Left ventricle myocardium superior (tissue), 1 donor: ENCODE measurements at regions not wholly inside any gene's neighbourhood (a gene's known extent, or its start where the extent isn't known, plus 50 kb on each side); places are given as distances from the start of the nearest gene placed in this dataset.
"Not testable (repeated sequence)": the region's sequence is repeated elsewhere in the genome, so short reads cannot be mapped to it uniquely, and the experiment has no call there.

ENCODE experiments used
- ATAC-seq: fragments of 200-7000 bp; cut with Tn5 transposase; one replicate; pipeline ENCODE4 v1.9.1; 2020; ENCODE audit warnings: mild to moderate bottlenecking, moderate library complexity
- DNase-seq: peaks from one replicate; pipeline ENCODE4 v3.0.0-alpha.2; 2020
- intact Hi-C: fragments of 100-400 bp; cut with micrococcal nuclease; formaldehyde crosslinking; loops from one replicate; pipeline ENCODE4 v1.11.0; 2022
- donor health status: DM: no; HTN: yes; CAD: no; lungs with severe emphysema.

DNA sequence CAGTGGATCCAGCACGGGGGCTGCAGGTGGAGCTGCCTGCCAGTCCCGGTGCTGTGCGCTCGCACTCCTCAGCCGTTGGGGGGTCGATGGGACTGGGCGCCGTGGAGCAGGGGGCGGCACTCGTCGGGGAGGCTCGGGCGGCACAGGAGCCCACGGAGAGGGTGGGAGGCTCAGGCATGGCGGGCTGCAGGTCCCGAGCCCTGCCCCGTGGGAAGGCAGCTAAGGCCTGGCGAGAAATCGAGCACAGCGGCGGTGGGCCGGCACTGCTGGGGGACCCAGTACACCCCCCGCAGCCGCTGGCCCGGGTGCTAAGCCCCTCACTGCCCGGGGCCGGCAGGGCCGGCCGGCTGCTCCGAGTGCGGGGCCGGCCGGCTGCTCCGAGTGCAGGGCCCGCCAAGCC is 52.3 kb upstream of the MARK1 start:
- intact Hi-C loops, DNase-seq, ATAC-seq: not testable (repeated sequence)

DNA sequence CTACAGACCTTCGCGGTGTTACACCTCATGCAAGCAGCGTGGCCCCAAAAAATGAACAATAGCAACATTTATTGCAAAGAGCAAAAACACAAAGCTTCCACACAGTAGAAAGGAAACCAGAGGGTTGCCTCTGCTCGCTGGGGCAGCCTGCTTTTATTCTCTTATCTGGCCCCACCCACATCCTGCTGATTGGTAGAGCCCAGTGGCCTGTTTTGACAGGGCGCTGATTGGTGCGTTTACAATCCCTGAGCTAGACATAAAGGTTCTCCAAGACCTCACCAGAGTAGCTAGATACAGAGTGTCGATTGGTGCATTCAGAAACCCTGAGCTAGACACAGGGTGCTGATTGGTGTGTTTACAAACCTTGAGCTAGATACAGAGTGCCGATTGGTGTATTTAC is 52.8 kb upstream of the MARK1 start:
- DNase-seq, intact Hi-C loops, ATAC-seq: not testable (repeated sequence)

DNA sequence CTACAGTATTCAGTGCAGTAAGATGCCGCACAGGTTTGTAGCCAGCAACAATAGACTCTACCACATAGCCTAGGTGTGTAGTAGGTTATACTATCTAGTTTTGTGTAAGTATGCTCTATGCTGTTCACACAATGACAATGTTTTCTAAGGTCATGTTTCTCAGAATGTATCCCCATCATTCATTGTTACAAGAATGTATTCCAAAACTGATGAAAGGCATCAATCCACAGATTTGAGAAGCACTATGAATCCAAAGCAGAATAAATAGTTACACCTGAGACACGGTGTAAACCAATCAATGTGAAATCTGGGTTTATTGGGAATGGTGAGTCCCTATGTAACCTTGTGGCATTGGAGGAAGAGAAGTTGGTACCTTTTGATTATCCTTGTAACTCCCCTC is 54.5 kb upstream of the MARK1 start:
- no peak for DNase-seq
- intact Hi-C loops, result no loop called here
- no peak for ATAC-seq

DNA sequence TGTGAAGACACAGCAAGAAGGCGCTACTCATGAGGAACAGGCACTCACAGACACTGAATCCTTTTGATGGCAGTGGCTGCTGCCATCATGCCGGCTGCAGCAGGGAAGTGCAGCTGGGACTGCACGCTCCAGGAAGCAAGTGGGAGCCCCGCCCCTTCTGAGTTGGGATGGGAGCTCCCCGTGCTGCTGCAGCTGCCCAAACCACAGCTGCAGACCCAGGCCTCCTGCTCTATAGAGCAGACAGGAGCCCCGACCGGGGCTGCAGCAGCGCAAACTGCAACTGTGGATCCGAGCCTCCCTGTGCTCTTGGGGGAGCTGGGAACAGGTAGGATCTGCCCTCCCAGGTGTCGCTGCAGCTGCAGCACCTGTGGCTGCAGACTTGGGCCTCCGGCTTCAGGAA is 65.2 kb upstream of the MARK1 start:
- DNase-seq, result no peak
- no peak for ATAC-seq
- intact Hi-C loops, result no loop called here

DNA sequence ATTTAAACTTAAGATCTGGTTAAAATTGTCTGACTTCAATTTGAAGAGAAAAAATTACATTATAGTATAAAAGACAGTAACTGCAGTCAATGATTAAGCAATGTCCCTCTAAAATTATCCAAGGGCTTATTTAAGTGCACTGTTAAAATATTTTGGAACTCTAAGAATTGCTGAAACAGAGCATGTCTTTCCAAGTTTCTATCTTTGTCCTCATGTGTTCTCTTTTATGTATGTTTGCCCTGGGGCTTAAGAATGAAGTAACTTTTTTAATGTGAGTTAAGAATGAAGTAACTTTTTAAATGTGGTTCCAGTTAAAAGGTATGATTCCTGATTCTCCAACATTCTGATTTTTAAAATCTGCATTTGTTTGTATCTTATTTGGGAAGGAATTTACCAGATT is 69.0 kb upstream of the MARK1 start:
- intact Hi-C loops, result no loop called here
- no peak for ATAC-seq
- no peak for DNase-seq

DNA sequence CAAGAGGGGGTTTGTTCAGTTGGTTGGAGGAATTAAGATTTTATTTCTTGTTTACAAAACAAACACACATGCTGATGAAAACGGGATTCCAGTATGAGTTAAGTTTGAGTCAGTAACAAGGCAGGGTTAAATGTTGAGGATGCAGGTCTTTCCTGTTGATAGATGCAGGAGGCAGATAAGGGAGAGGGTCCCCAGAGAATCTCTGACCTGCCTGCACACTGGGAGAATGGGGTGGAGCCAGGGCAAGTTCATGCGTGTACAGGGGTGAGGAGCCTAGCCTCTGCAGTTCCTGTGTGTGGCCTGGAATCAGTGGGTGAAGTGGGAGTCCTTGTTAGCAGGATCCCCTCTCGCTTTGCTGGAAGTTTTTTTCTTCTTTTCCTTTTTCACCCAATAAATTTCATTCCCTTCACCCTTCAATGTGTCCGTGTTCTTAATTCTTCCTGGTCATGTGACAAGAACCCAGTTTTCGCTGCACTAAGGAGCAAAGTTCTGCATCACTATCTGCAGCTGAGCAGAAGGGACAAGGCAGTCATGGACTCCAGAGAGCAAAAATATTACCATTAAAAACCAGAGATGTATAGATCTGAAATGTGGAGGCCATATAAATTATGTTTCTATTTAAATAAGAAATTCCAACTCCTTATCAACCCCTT is 69.9 kb upstream of the MARK1 start:
- no peak for ATAC-seq
- no peak for DNase-seq
- intact Hi-C loops, result no loop called here

DNA sequence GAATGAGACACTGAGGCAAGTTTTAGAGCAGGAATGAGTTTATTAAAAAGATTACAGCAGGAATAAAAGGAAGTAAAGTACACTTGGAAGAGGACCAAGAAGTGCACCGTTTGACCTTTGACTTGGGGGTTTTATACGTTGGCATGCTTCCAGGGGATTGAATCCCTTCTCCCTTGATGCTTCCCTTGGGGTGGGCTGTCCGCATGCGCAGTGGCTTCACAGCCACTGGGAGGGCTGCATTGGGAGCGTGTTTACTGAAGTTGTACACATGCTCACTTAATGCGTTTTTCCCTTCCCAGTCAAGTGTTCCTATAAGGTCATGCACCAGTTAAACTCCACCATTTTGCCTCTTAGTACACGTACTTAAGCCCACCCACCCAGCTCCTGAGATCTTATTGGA is 72.4 kb upstream of the MARK1 start:
- intact Hi-C loops, result no loop called here
- no peak for ATAC-seq
- no peak for DNase-seq

DNA sequence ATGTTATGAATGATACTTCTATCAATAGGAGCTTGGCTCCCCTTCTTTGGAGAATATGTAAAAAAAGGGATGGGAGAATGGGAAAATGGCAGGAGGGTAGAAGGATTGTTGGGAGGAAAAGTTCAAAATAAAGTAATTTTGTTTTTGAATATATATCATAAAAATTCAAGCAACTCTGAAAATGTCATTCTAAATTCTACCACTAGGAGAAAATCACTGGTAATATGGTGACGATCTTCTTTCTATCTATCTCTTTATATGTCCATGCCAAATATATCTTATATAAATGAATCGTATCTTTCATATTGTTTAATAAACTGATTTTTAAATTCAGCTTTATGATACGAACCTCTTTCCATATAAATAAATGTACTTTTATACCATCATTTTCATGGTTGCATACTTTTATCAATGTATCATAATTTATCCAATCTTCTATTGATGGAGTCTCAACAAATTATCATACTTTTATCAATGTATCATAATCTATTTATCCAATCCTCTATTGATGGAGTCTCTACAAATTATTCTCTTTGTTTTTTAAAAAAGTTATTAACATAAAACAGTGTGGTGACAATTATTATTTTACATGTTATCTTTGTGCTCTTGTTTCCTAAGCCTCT is 73.7 kb upstream of the MARK1 start:
- ATAC-seq, result no peak
- no peak for DNase-seq
- intact Hi-C loops, result no loop called here

DNA sequence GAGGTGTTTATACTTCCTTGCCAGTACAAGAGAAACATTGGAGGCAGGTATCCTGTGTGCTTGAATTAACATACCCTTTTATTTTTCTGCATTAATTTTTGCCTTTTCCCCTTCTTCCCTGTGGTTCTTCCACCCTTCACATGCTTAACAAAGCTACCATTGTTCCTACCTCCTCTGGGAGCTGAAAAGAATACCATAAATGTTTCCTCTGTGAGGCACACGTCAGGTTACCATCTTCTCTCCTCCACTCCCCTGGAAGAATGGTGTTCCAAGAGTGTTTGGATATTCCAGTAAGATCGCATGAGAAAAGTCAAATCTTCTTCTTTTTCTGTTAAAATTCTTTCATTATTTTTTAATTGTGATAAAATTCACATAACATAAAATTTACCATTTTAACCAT is 74.6 kb upstream of the MARK1 start:
- DNase-seq, result no peak
- intact Hi-C loops, result no loop called here
- no peak for ATAC-seq

DNA sequence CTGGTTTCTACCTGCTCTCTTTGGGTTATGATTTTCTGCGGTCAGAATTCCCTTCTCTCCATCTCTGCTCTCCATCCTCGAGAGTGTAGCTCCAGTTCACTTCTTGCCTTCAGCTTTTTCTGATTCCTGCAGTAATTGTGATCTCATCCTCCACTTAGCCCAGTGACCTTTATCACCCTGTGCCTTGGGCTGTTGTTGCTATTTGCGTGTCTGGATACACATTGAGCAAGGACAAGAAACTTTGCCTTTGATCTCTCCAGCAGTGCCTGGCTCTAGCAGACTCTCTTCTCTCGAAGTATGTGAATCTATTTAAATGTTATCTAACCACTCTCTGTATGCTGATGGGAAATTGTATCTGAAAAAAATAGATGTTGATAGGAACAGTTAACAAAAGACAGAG is 76.4 kb upstream of the MARK1 start:
- DNase-seq, result no peak
- intact Hi-C loops, result no loop called here
- ATAC-seq, result peak; percentile 72

DNA sequence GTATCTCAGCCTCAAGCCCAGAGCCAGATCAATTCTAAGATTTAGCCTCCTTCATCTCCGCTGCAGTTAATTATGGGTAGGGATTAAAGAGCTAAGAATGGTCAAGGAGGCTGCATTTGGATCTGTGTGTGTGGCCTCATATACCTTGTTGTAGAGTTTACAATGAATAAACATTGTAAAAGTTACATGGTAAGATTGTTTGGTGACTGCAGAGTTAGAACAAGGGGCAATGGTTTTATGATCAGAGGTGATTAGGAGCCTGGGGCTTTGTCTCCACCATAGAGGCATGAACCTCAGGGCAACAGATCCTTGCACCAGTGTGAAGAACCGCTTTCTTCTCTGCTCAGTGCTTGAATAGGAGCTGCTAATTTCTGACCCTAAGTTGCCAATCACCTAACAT is 77.0 kb upstream of the MARK1 start:
- intact Hi-C loops, result no loop called here
- no peak for ATAC-seq
- DNase-seq, result no peak

DNA sequence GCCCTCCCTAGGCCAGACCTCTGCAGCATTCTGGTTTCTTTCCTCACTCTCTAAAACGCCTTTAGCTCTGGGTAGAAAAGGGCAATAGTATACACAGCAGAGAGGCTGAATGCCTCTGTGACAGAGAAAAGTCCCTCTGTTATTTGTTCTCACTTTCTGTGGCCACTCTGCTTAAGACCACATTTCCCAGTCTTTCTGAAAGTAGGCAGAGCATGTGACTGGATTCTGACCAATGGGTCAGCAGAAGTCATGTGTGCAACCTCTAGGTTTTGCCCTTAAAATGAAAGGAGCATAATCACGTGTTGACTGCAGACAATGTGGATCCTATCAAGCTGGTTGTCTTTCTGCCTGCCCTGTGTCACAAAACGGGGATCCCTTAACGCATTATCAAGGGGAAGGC is 79.7 kb upstream of the MARK1 start:
- no peak for DNase-seq
- intact Hi-C loops, result no loop called here
- ATAC-seq, result no peak

DNA sequence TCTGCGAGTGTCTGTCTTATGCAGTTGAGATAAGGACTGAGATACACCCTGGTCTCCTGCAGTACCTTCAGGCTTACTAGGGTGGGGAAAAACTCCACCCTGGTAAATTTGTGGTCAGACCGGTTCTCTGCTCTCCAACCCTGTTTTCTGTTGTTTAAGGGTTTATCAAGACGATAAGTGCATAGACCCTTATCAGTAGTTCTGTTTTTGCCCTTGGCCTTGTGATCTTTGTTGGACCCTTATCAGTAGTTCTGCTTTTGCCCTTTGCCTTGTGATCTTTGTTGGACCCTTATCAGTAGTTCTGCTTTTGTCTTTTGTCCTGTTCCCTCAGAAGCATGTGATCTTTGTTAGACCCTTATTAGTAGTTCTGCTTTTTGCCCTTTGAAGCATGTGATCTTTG is 83.3 kb upstream of the MARK1 start:
- intact Hi-C loops, ATAC-seq, DNase-seq: not testable (repeated sequence)

DNA sequence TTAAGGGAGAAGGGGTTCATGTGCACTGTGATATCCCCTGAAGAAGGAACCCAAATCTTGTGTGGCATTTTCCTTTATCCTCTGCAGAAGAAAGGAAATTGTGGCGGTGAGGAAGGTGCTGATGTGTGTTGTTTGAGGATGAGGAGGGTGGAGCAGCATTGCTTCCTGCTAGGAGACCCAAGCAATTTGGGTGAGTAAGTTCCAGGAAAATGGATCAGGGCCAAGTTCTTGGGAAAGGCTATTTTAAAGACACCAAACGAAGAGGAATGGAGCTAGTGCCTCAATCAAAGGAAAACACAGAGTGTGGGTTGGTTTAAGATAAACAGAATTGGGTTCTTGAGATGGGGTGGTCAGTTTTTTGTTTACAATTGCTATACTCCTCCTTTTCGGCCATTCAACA is 86.7 kb upstream of the MARK1 start:
- no peak for ATAC-seq
- intact Hi-C loops, result no loop called here
- DNase-seq, result no peak

DNA sequence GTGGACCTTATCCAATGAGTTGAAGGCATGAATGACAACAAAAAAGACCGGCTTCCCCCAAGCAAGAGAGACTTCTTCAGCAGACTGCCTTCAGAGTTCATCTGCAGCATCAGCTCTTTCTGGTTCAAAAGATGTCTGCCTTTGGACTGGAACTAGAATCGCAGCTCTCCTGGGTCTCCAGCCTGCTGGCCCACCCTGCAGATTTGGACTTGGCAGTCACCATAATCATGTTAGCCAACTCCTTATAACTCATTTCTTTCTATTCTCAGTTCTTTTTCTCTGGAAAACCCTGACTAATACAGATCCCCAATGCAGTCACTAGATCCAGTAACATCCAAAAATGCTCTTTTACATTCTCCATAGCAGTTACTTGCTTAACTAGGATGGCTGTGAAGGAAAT is 89.2 kb upstream of the MARK1 start:
- DNase-seq, result no peak

DNA sequence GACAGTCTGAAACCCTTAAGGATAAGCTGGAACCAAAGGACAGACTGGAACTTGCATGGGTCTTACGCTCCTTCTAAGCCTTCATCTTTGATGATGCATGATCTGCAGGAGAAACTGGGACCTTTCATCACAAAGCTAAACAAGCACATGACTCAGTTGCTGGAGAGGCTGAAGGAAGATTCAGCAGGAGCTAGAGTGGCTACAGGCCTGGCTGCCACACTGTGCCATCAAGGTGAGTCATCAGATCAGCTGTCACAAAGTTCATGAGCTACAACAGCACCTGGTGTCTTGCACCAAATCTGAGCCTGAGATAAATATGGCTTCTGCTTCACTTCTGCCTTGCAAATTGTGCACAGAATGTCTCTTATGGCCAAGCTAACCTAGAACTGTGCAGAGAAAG is 95.5 kb upstream of the MARK1 start:
- ATAC-seq (no peak), DNase-seq (no peak)
- intact Hi-C loops, result no loop called here

More for the DNA sequence above, 89.2 kb upstream of the MARK1 start:
- ATAC-seq, result no peak
- intact Hi-C loops, result no loop called here

DNA sequence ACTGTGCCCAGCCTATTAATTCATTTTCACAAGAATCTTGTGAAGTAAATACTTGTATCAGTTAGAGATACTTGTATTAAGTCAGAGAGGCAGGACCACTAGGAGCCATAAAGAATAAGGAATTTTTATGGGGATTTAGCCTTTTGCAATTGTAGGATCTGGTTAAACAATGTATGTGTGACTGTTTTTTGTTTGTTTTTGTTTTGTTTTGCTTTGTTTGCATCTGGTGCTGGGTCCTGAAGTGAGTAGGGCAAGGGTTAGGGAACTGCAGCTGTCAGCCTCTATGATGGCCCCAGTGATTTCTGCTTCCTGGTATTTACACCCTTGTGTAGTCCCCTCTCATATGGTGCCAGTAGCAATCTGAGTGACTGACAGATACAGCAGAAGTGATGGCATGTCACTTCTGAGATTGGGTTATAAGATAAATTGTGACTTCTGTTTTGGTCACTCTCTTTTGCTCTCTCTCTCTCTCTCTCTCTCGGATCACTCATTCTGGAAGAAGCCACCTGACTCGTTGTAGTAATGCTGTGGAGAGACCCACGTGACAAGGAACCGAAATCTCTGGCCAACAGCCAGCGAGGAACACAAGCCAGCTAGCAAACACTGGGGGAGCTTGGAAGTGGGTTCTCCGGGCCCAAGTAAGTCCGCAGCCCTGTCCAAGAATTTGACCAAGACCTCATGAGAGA is 96.2 kb upstream of the MARK1 start:
- DNase-seq (no peak), ATAC-seq (no peak)

DNA sequence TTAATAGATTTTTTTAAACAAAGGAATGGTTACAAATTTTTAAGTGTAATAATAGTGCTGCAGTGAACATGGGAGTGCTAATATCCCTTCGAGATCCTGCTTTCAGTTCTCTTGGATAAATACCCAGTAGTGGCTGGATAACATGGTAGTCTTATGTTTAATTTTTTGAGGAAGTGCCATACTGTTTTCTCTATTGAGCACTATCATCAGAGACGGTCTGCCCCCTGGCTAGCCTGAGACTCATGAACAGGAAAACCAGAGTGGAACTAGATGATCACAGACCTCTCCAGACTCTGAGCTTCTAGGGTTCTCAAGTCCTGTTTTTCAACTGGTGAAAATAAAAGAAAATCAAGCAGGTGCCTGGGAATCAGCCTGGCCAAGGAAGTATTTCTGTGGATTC is 97.3 kb upstream of the MARK1 start:
- ATAC-seq (no peak), DNase-seq (no peak)
- intact Hi-C loops, result no loop called here

More for the DNA sequence above, 96.2 kb upstream of the MARK1 start:
- intact Hi-C loops, result no loop called here

DNA sequence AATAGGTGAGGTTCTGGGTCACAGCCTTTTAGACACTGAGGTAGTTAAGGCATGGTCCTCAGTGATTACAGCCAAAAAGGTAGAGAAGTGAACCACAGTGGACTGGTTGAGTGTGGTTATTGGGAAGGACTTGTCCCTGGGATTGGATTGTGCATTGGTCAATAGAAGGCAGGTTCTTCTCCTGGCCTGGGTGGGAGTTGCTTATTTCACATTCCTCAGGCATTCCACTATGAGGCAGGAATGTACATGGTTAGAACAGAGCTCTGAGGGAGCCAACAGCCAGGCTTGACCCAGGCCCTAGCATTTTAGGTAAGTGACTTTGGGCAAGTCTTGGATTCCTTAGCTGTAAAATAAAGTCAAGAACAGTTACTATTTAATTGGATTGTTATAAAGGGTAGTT is 97.9 kb upstream of the MARK1 start:
- intact Hi-C loops, result no loop called here

DNA sequence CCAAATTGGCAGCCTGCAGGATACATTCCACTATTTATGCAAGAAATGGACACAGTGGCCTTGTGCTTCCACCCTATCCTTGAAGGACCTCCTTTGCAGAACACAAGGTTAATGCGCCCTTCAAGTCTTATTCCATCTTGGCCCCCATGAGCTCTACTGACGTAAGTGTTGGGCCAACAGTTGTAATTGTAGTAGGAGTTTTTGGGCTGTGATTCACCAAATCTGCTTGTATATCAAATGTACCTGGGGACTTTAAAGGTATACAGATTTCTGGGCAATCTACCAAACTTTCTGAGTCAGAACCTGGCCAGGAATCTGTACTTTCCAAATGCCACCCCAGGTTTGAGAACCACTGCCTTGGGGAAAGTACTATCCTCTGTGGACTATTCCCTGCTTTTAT is 100.9 kb upstream of the MARK1 start:
- DNase-seq (no peak), ATAC-seq (no peak)
- intact Hi-C loops, result no loop called here

More for the DNA sequence above, 97.9 kb upstream of the MARK1 start:
- no peak for ATAC-seq
- DNase-seq, result no peak

DNA sequence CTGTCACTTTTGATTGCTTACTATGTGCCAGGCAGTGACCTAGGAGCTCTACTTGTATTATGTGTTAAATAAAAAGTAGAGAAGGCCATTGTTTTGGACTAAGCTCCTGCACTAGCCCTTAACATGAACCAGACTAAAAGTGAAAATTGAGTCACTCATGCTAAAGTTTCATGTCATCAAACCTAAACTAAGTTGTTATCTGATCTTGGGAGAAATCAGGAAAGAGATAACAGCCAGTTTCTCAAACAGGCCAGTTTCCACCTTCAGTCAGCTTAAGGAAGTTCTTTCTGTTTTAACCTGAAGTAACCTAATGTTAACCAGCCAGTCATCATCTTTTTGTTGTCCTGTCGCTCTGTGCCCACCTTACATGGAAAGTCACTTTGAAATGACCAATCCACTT is 102.1 kb upstream of the MARK1 start:
- DNase-seq, result no peak
- no peak for ATAC-seq
- intact Hi-C loops, result no loop called here
